ACC112 (cell line): ENCODE measurements at regions not wholly inside any gene's neighbourhood (a gene's known extent, or its start where the extent isn't known, plus 50 kb on each side); places are given as distances from the start of the nearest gene placed in this dataset.

Experiments
- H2AFZ ChIP-seq: fragments of 200-600 bp; sonication (generic); one replicate; pipeline ENCODE4 v1.6.0; 2017; ENCODE audit warnings: antibody characterized with exemption, low read length; ENCODE audit not compliant: unreplicated experiment
- H3K27ac ChIP-seq: fragments of 200-600 bp; sonication (generic); 2 replicates; pipeline ENCODE4 v1.5.1; 2014; ENCODE audit warnings: low read depth, mild to moderate bottlenecking, antibody characterized with exemption, low read length, moderate library complexity
- H3K27me3 ChIP-seq: fragments of 200-600 bp; sonication (generic); 2 replicates; pipeline ENCODE4 v1.6.1; 2014; ENCODE audit warnings: mild to moderate bottlenecking, antibody characterized with exemption, low read length, moderate library complexity, mixed read lengths; ENCODE audit not compliant: insufficient read depth
- H3K36me3 ChIP-seq: fragments of 200-600 bp; sonication (generic); 2 replicates; pipeline ENCODE4 v1.6.1; 2016; ENCODE audit warnings: mild to moderate bottlenecking, antibody characterized with exemption, low read length, moderate library complexity, mixed read lengths; ENCODE audit not compliant: insufficient read depth
- H3K4me1 ChIP-seq: fragments of 200-600 bp; sonication (generic); one replicate; pipeline ENCODE4 v1.6.1; 2016; ENCODE audit warnings: low read length, mixed read lengths; ENCODE audit not compliant: insufficient read depth, unreplicated experiment, control insufficient read depth
- H3K4me3 ChIP-seq: fragments of 200-600 bp; sonication (generic); 2 replicates; pipeline ENCODE4 v1.5.1; 2014; ENCODE audit warnings: mild to moderate bottlenecking, low read depth, low read length
- H3K79me2 ChIP-seq: fragments of 200-600 bp; sonication (generic); one replicate; pipeline ENCODE4 v1.6.0; 2016; ENCODE audit warnings: low read length; ENCODE audit not compliant: control insufficient read depth, unreplicated experiment, insufficient read depth

GRCh38 chr5:6166698-6167394 lies 211.5 kb downstream of the MED10 start:
- no peaks in the 10 kb centered on the region for H3K27me3 ChIP-seq
- no peaks in the 10 kb centered on the region for H3K36me3 ChIP-seq
- H3K4me3 ChIP-seq: no peak overlapping the region
- peaks cover 11% of the 10 kb centered on the region for H3K4me1 ChIP-seq
- no peak overlapping the region for H3K27ac ChIP-seq
- H3K79me2 ChIP-seq: no peaks in the 10 kb centered on the region
- H2AFZ ChIP-seq: no peak overlapping the region

- Histone ChIP-seq H2AFZ (no peak overlapping the region), H3K36me3 (no peaks in the 10 kb centered on the region), H3K27me3 (no peaks in the 10 kb centered on the region), H3K4me3 (no peak overlapping the region), H3K27ac (no peak overlapping the region), H3K79me2 (no peaks in the 10 kb centered on the region), H3K4me1 (peaks cover 29% of the 10 kb centered on the region)
These were observed 214.4 kb downstream of the MED10 start for GRCh38 chr5:6163913-6164312.

- Histone ChIP-seq H3K4me3 (no peak overlapping the region), H3K36me3 (no peaks in the 10 kb centered on the region), H3K79me2 (no peaks in the 10 kb centered on the region), H2AFZ (no peak overlapping the region), H3K4me1 (peaks cover 39% of the 10 kb centered on the region), H3K27me3 (no peaks in the 10 kb centered on the region), H3K27ac (no peak overlapping the region)
These were observed 216.2 kb downstream of the MED10 start for GRCh38 chr5:6162175-6162574.

GRCh38 chr5:6161257-6161656 lies 217.1 kb downstream of the MED10 start:
- Histone ChIP-seq H3K36me3 (no peaks in the 10 kb centered on the region), H3K79me2 (no peaks in the 10 kb centered on the region), H3K4me1 (peaks cover 39% of the 10 kb centered on the region), H3K27me3 (no peaks in the 10 kb centered on the region), H3K4me3 (no peak overlapping the region), H2AFZ (no peak overlapping the region), H3K27ac (no peak overlapping the region)

GRCh38 chr5:6159832-6160430 lies 218.4 kb downstream of the MED10 start:
- no peaks in the 10 kb centered on the region for H3K27me3 ChIP-seq
- no peaks in the 10 kb centered on the region for H3K36me3 ChIP-seq
- H3K4me3 ChIP-seq: peak overlapping the region; percentile 64
- H3K27ac ChIP-seq: peak overlapping the region; percentile 99
- H3K79me2 ChIP-seq: no peaks in the 10 kb centered on the region
- H2AFZ ChIP-seq: peak overlapping the region; percentile 84
- H3K4me1 ChIP-seq: peaks cover 39% of the 10 kb centered on the region

- H3K27me3 ChIP-seq: no peaks in the 10 kb centered on the region
These were observed 219.1 kb downstream of the MED10 start for GRCh38 chr5:6158974-6159831.

GRCh38 chr5:6154216-6154615 lies 224.1 kb downstream of the MED10 start:
- no peak overlapping the region for H3K27ac ChIP-seq
- no peaks in the 10 kb centered on the region for H3K79me2 ChIP-seq
- no peak overlapping the region for H3K4me3 ChIP-seq

More at GRCh38 chr5:6158974-6159831, 219.1 kb downstream of the MED10 start:
- H3K4me1 ChIP-seq: peaks cover 39% of the 10 kb centered on the region
- H3K79me2 ChIP-seq: no peaks in the 10 kb centered on the region
- peak overlapping the region; percentile 64 for H3K4me3 ChIP-seq
- peak overlapping the region; percentile 99 for H3K27ac ChIP-seq
- peak overlapping the region; percentile 84 for H2AFZ ChIP-seq
- H3K36me3 ChIP-seq: no peaks in the 10 kb centered on the region

GRCh38 chr5:6146271-6146670 lies 232.1 kb downstream of the MED10 start:
- Histone ChIP-seq H3K4me1 (no peaks in the 10 kb centered on the region), H3K79me2 (no peaks in the 10 kb centered on the region), H3K27me3 (peaks cover 12% of the 10 kb centered on the region; the same call in 1 of the 2 replicates), H3K36me3 (no peaks in the 10 kb centered on the region), H2AFZ (no peak overlapping the region), H3K27ac (no peak overlapping the region), H3K4me3 (no peak overlapping the region)

More at GRCh38 chr5:6154216-6154615, 224.1 kb downstream of the MED10 start:
- no peaks in the 10 kb centered on the region for H3K36me3 ChIP-seq
- H2AFZ ChIP-seq: no peak overlapping the region
- H3K4me1 ChIP-seq: peaks cover 10% of the 10 kb centered on the region
- no peaks in the 10 kb centered on the region for H3K27me3 ChIP-seq

- Histone ChIP-seq H3K79me2 (no peaks in the 10 kb centered on the region), H2AFZ (no peak overlapping the region), H3K27ac (no peak overlapping the region), H3K4me3 (no peak overlapping the region), H3K27me3 (peaks cover 12% of the 10 kb centered on the region; the same call in 1 of the 2 replicates), H3K36me3 (no peaks in the 10 kb centered on the region), H3K4me1 (no peaks in the 10 kb centered on the region)
These were observed 232.6 kb downstream of the MED10 start for GRCh38 chr5:6145616-6146237.

GRCh38 chr5:6143523-6143922 lies 234.8 kb downstream of the MED10 start:
- Histone ChIP-seq H3K27me3 (peaks cover 12% of the 10 kb centered on the region; the same call in 1 of the 2 replicates), H3K36me3 (no peaks in the 10 kb centered on the region), H2AFZ (no peak overlapping the region), H3K4me3 (no peak overlapping the region), H3K79me2 (no peaks in the 10 kb centered on the region), H3K4me1 (no peaks in the 10 kb centered on the region), H3K27ac (no peak overlapping the region)
